ENCODE measurements at regions not wholly inside any gene's neighbourhood (a gene's known extent, or its start where the extent isn't known, plus 50 kb on each side); places are given as distances from the start of the nearest gene placed in this dataset.

DNA sequence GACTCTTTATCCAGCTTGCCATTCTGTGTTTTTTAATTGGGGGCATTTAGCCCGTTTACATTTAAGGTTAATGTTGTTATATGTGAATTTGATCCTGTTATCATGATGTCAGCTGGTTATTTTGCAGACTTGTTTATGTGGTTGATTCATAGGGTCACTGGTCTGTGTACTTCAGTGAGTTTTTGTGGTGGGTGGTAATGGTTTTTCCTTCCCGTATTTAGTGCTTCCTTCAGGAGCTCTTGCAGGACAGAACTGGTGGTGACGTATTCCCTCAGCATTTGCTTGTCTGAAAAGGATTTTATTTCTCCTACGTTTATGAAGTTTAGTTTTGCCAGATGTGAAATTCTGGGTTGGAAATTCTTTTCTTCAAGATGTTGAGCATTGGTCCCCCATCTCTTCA is 381.1 kb downstream of the MAN2A1 start:
- no peak for TF ChIP-seq POLR2A (IDR thresholded peaks at IDR 0.05)
- TF ChIP-seq, protein P1, sequence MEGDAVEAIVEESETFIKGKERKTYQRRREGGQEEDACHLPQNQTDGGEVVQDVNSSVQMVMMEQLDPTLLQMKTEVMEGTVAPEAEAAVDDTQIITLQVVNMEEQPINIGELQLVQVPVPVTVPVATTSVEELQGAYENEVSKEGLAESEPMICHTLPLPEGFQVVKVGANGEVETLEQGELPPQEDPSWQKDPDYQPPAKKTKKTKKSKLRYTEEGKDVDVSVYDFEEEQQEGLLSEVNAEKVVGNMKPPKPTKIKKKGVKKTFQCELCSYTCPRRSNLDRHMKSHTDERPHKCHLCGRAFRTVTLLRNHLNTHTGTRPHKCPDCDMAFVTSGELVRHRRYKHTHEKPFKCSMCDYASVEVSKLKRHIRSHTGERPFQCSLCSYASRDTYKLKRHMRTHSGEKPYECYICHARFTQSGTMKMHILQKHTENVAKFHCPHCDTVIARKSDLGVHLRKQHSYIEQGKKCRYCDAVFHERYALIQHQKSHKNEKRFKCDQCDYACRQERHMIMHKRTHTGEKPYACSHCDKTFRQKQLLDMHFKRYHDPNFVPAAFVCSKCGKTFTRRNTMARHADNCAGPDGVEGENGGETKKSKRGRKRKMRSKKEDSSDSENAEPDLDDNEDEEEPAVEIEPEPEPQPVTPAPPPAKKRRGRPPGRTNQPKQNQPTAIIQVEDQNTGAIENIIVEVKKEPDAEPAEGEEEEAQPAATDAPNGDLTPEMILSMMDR (IDR thresholded peaks at IDR 0.05) = no peak
